Fibroblast of the aortic adventitia (primary cell): ENCODE measurements at regions not wholly inside any gene's neighbourhood (a gene's known extent, or its start where the extent isn't known, plus 50 kb on each side); places are given as distances from the start of the nearest gene placed in this dataset.

ENCODE experiments used
- DNase-seq: peaks from one replicate; pipeline ENCODE4 v3.0.0-alpha.2; 2010; ENCODE audit warnings: low read depth
- H3K4me3 ChIP-seq: 2 replicates; pipeline ENCODE4 v1.5.1; 2011; ENCODE audit warnings: low read depth, mild to moderate bottlenecking, control low read depth, low read length, moderate library complexity
- CTCF ChIP-seq: IDR thresholded peaks from 2 replicates; pipeline ENCODE4 v1.5.1; 2011; ENCODE audit warnings: mild to moderate bottlenecking, low read length, control low read depth, inconsistent platforms; ENCODE audit not compliant: insufficient read depth

- no peak overlapping the region for H3K4me3 ChIP-seq
- TF ChIP-seq CTCF = no peak
- DNase-seq = no peak
Measured at GRCh38 chr13:22152751-22153150, 481.9 kb downstream of the FGF9 start.

- no peak overlapping the region for H3K4me3 ChIP-seq
- no peak for DNase-seq
- TF ChIP-seq CTCF = no peak
Measured at GRCh38 chr13:22154041-22154440, 483.2 kb downstream of the FGF9 start.

GRCh38 chr13:22161871-22162270, 491.0 kb downstream of the FGF9 start:
- no peak for DNase-seq
- TF ChIP-seq CTCF = no peak
- H3K4me3 ChIP-seq = no peak overlapping the region

- DNase-seq = no peak
- TF ChIP-seq CTCF = no peak
- no peak overlapping the region for H3K4me3 ChIP-seq
Measured at GRCh38 chr13:22162889-22163288, 492.0 kb downstream of the FGF9 start.

GRCh38 chr13:22168437-22169190, 497.7 kb downstream of the FGF9 start:
- no peak for DNase-seq
- TF ChIP-seq CTCF = no peak
- no peak overlapping the region for H3K4me3 ChIP-seq

GRCh38 chr13:22169473-22169872, 498.6 kb downstream of the FGF9 start:
- DNase-seq = no peak
- TF ChIP-seq CTCF = no peak
- no peak overlapping the region for H3K4me3 ChIP-seq

- H3K4me3 ChIP-seq = no peak overlapping the region
- TF ChIP-seq CTCF = no peak
- DNase-seq = peak; percentile 33
Measured at GRCh38 chr13:22173610-22174009, 502.7 kb downstream of the FGF9 start.
